ENCODE measurements at regions not wholly inside any gene's neighbourhood (a gene's known extent, or its start where the extent isn't known, plus 50 kb on each side); places are given as distances from the start of the nearest gene placed in this dataset.

GRCh38 chr10:81280497-81281479 is 594.2 kb upstream of the NRG3 start:
- ATAC-seq (replicated peaks; ENCODE audit: extremely low read depth, poor library complexity, severe bottlenecking) (no peak), DNase-seq (ENCODE audit: low spot score in 2 of 2) (no peak)
- Mint-ChIP-seq H3K4me1 (no peaks in the 10 kb centered on the region), H3K27ac (ENCODE audit: low read depth) (no peak overlapping the region), H3K4me3 (no peak overlapping the region), H3K36me3 (ENCODE audit: insufficient read depth) (no peaks in the 10 kb centered on the region), H3K27me3 (no peaks in the 10 kb centered on the region), H3K9me3 (peaks cover 15% of the 10 kb centered on the region)

DNA sequence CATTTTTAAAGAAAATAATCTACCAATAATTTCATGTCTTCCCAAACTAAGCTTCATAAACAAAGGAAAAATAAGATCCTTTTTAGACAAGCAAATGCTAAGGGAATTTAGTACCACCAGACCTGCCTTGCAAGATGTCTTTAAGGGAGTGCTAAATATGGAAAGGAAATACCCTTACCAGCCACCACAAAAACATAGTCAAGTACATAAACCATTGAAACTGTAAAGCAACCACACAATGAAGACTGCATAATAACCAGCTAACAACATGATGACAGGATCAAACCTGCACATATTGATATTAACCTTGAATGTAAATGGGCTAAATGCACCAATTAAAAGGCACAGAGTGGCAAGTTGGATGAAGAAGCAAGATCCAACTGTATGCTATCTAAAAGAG is 586.5 kb upstream of the NRG3 start:
- Mint-ChIP-seq H3K27ac (ENCODE audit: low read depth) (no peak overlapping the region), H3K4me3 (no peak overlapping the region), H3K4me1 (no peaks in the 10 kb centered on the region), H3K36me3 (ENCODE audit: insufficient read depth) (no peaks in the 10 kb centered on the region), H3K27me3 (no peaks in the 10 kb centered on the region), H3K9me3 (peaks cover 26% of the 10 kb centered on the region)
- ATAC-seq (replicated peaks; ENCODE audit: extremely low read depth, poor library complexity, severe bottlenecking) (no peak), DNase-seq (ENCODE audit: low spot score in 2 of 2) (no peak)

DNA sequence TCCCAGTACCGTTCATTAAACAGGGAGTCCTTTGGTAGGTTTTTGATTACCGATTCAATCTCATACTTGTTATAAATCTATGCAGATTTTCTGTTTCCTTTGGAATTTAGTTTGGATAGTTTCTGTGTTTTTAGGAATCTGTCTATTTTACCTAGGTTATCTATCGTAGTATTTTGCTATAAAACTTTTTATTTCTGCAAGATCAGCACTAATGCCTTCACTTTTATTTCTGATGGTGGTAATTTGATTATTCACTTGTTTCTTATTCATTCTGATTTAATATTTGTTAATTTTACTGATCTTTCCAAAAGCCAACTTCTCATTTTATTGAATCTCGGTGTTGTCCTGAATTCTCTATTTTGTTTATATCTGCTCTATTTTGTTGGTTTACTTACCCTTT is 577.7 kb upstream of the NRG3 start:
- no peaks in the 10 kb centered on the region for H3K27me3 Mint-ChIP-seq
- no peak overlapping the region for H3K27ac Mint-ChIP-seq (ENCODE audit: low read depth)
- H3K4me1 Mint-ChIP-seq: no peaks in the 10 kb centered on the region
- H3K9me3 Mint-ChIP-seq: peaks cover 28% of the 10 kb centered on the region
- H3K36me3 Mint-ChIP-seq (ENCODE audit: insufficient read depth): no peaks in the 10 kb centered on the region
- no peak overlapping the region for H3K4me3 Mint-ChIP-seq
- no peak for ATAC-seq (replicated peaks; ENCODE audit: extremely low read depth, poor library complexity, severe bottlenecking)
- no peak for DNase-seq (ENCODE audit: low spot score in 2 of 2)

GRCh38 chr10:81303656-81304055 is 571.3 kb upstream of the NRG3 start:
- ATAC-seq (replicated peaks; ENCODE audit: extremely low read depth, poor library complexity, severe bottlenecking) (no peak), DNase-seq (ENCODE audit: low spot score in 2 of 2) (no peak)
- no peak overlapping the region for H3K4me3 Mint-ChIP-seq
- H3K4me1 Mint-ChIP-seq: no peaks in the 10 kb centered on the region
- no peak overlapping the region for H3K27ac Mint-ChIP-seq (ENCODE audit: low read depth)
- no peaks in the 10 kb centered on the region for H3K27me3 Mint-ChIP-seq
- no peaks in the 10 kb centered on the region for H3K36me3 Mint-ChIP-seq (ENCODE audit: insufficient read depth)
- peaks cover 36% of the 10 kb centered on the region for H3K9me3 Mint-ChIP-seq

- Mint-ChIP-seq H3K36me3 (ENCODE audit: insufficient read depth) (no peaks in the 10 kb centered on the region), H3K27me3 (no peaks in the 10 kb centered on the region), H3K4me3 (no peak overlapping the region), H3K9me3 (peaks cover 25% of the 10 kb centered on the region), H3K27ac (ENCODE audit: low read depth) (no peak overlapping the region), H3K4me1 (no peaks in the 10 kb centered on the region)
- ATAC-seq (replicated peaks; ENCODE audit: extremely low read depth, poor library complexity, severe bottlenecking): no peak
- no peak for DNase-seq (ENCODE audit: low spot score in 2 of 2)
These were observed 567.8 kb upstream of the NRG3 start for GRCh38 chr10:81306971-81307782.

- Mint-ChIP-seq H3K4me1 (no peaks in the 10 kb centered on the region), H3K36me3 (ENCODE audit: insufficient read depth) (no peaks in the 10 kb centered on the region), H3K27me3 (no peaks in the 10 kb centered on the region), H3K27ac (ENCODE audit: low read depth) (no peak overlapping the region), H3K9me3 (peaks cover 15% of the 10 kb centered on the region), H3K4me3 (no peak overlapping the region)
- DNase-seq (ENCODE audit: low spot score in 2 of 2): no peak
- no peak for ATAC-seq (replicated peaks; ENCODE audit: extremely low read depth, poor library complexity, severe bottlenecking)
These were observed 565.9 kb upstream of the NRG3 start for GRCh38 chr10:81309041-81309552.

- ATAC-seq (replicated peaks; ENCODE audit: extremely low read depth, poor library complexity, severe bottlenecking) (no peak), DNase-seq (ENCODE audit: low spot score in 2 of 2) (no peak)
- Mint-ChIP-seq H3K4me1 (no peaks in the 10 kb centered on the region), H3K36me3 (ENCODE audit: insufficient read depth) (no peaks in the 10 kb centered on the region), H3K9me3 (peaks cover 10% of the 10 kb centered on the region), H3K27me3 (no peaks in the 10 kb centered on the region), H3K27ac (ENCODE audit: low read depth) (no peak overlapping the region), H3K4me3 (no peak overlapping the region)
These were observed 560.5 kb upstream of the NRG3 start for GRCh38 chr10:81314471-81314870.

DNA sequence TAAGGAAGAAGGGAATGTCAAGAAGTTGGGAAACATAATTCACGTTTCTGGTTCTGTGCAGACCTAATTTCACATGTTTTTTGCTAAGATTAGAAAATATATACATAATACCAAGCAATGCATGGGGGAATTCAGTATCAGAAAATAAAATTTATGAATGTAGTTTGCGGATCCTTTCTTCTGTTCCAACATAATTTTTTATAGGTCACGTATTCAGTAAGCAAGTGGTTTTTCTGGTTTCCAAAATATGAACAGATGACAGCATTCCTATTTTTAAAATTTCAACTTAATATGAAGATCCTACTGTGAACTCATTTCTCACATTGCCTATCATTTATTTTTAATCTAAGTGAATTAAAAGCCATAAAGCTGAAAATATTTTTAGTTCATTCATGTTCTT is 560.0 kb upstream of the NRG3 start:
- H3K9me3 Mint-ChIP-seq: peaks cover 10% of the 10 kb centered on the region
- no peak overlapping the region for H3K4me3 Mint-ChIP-seq
- no peaks in the 10 kb centered on the region for H3K27me3 Mint-ChIP-seq
- H3K27ac Mint-ChIP-seq (ENCODE audit: low read depth): no peak overlapping the region
- ATAC-seq (replicated peaks; ENCODE audit: extremely low read depth, poor library complexity, severe bottlenecking): no peak
- no peaks in the 10 kb centered on the region for H3K36me3 Mint-ChIP-seq (ENCODE audit: insufficient read depth)
- no peaks in the 10 kb centered on the region for H3K4me1 Mint-ChIP-seq
- no peak for DNase-seq (ENCODE audit: low spot score in 2 of 2)

- no peak overlapping the region for H3K27ac Mint-ChIP-seq (ENCODE audit: low read depth)
- DNase-seq (ENCODE audit: low spot score in 2 of 2): no peak
- H3K27me3 Mint-ChIP-seq: no peaks in the 10 kb centered on the region
- no peaks in the 10 kb centered on the region for H3K9me3 Mint-ChIP-seq
- H3K4me3 Mint-ChIP-seq: no peak overlapping the region
- no peak for ATAC-seq (replicated peaks; ENCODE audit: extremely low read depth, poor library complexity, severe bottlenecking)
- no peaks in the 10 kb centered on the region for H3K36me3 Mint-ChIP-seq (ENCODE audit: insufficient read depth)
- no peaks in the 10 kb centered on the region for H3K4me1 Mint-ChIP-seq
These were observed 527.0 kb upstream of the NRG3 start for GRCh38 chr10:81348003-81348402.

DNA sequence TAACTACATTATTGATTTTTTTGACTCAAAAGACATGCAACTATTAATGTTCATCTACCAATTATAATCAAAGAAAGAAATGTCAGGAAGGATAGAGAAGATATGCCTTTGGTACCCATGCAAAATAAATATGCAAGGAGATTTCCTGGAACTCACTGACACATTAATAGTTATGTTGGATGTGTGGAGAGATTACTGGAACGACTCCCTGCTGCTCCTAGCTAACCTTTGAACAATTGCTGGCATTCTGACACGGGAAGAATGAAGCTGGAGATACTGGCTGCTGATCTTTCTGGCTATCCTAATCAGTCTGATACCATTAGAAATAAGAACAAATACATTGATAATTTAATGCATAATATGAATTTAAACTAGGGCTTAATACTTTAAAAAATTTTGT is 507.9 kb upstream of the NRG3 start:
- no peaks in the 10 kb centered on the region for H3K4me1 Mint-ChIP-seq
- no peaks in the 10 kb centered on the region for H3K27me3 Mint-ChIP-seq
- no peak overlapping the region for H3K4me3 Mint-ChIP-seq
- no peak overlapping the region for H3K27ac Mint-ChIP-seq (ENCODE audit: low read depth)
- DNase-seq (ENCODE audit: low spot score in 2 of 2) (no peak), ATAC-seq (replicated peaks; ENCODE audit: extremely low read depth, poor library complexity, severe bottlenecking) (no peak)
- H3K36me3 Mint-ChIP-seq (ENCODE audit: insufficient read depth): no peaks in the 10 kb centered on the region
- peaks cover 11% of the 10 kb centered on the region for H3K9me3 Mint-ChIP-seq

- Mint-ChIP-seq H3K36me3 (ENCODE audit: insufficient read depth) (no peaks in the 10 kb centered on the region), H3K27ac (ENCODE audit: low read depth) (no peak overlapping the region), H3K9me3 (peaks cover 30% of the 10 kb centered on the region), H3K4me3 (no peak overlapping the region), H3K27me3 (no peaks in the 10 kb centered on the region), H3K4me1 (no peaks in the 10 kb centered on the region)
- DNase-seq (ENCODE audit: low spot score in 2 of 2): no peak
- ATAC-seq (replicated peaks; ENCODE audit: extremely low read depth, poor library complexity, severe bottlenecking): no peak
These were observed 488.2 kb upstream of the NRG3 start for GRCh38 chr10:81386817-81387216.

- Mint-ChIP-seq H3K27ac (ENCODE audit: low read depth) (no peak overlapping the region), H3K4me3 (no peak overlapping the region), H3K9me3 (peaks cover 10% of the 10 kb centered on the region), H3K4me1 (no peaks in the 10 kb centered on the region), H3K27me3 (no peaks in the 10 kb centered on the region), H3K36me3 (ENCODE audit: insufficient read depth) (peaks cover 1% of the 10 kb centered on the region)
- no peak for DNase-seq (ENCODE audit: low spot score in 2 of 2)
- ATAC-seq (replicated peaks; ENCODE audit: extremely low read depth, poor library complexity, severe bottlenecking): no peak
These were observed 471.5 kb upstream of the NRG3 start for GRCh38 chr10:81403451-81403850.

Measured in central memory CD8-positive, alpha-beta T cell (primary cell).